Ectodermal cell (in vitro differentiated cells): ENCODE measurements at regions not wholly inside any gene's neighbourhood (a gene's known extent, or its start where the extent isn't known, plus 50 kb on each side); places are given as distances from the start of the nearest gene placed in this dataset.

Experiments
- H3K27ac ChIP-seq: 2 replicates; pipeline ENCODE4 v1.7.0; 2013; ENCODE audit warnings: mild to moderate bottlenecking, low read depth, low read length; ENCODE audit not compliant: insufficient read depth, poor library complexity, severe bottlenecking
- H3K27me3 ChIP-seq: 2 replicates; pipeline ENCODE4 v1.7.0; 2013; ENCODE audit warnings: mild to moderate bottlenecking, low read length; ENCODE audit not compliant: insufficient read depth, control insufficient read depth, poor library complexity, severe bottlenecking
- H3K36me3 ChIP-seq: one replicate; pipeline ENCODE4 v1.7.0; 2013; ENCODE audit warnings: low read length; ENCODE audit not compliant: control insufficient read depth, insufficient read depth
- H3K4me1 ChIP-seq: one replicate; pipeline ENCODE4 v1.7.0; 2013; ENCODE audit warnings: low read length; ENCODE audit not compliant: control insufficient read depth, insufficient read depth
- H3K4me3 ChIP-seq: 2 replicates; pipeline ENCODE4 v1.7.0; 2013; ENCODE audit warnings: low read depth, low read length, control low read depth; ENCODE audit not compliant: insufficient read depth
- H3K9me3 ChIP-seq: 2 replicates; pipeline ENCODE4 v1.7.0; 2013; ENCODE audit warnings: mild to moderate bottlenecking, low read length, moderate library complexity; ENCODE audit not compliant: control insufficient read depth
- WGBS, 2 experiments: methylation state at CpG; one replicate each; pipeline ENCODE4 v1.1.7; 2013; ENCODE audit warnings: missing lambda C conversion rate in 2 of 2; 5-methylcytosine and 5-hydroxymethylcytosine counted together

DNA sequence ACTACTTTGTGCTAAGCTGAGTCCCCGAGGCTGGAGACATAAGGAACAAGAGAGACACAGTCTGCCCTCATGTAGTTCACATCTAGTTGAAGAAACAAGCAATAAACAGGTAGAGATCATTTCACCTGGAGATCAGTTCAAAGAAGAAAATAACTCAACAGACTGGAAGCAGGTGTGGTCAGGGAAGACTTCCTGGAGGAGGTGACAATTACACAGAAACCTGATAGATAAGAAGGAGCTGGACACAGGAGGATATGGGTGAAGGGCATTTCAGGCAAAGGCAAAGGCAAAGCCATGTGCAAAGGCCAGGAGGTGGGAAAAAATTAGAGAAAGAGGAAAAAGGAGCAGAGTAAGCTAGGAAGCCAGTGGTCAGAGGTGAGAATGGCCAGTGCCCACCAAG lies 115.6 kb downstream of the MN1 start:
- Histone ChIP-seq H3K4me1 (peaks cover 14% of the 10 kb centered on the region), H3K36me3 (no peaks in the 10 kb centered on the region), H3K4me3 (no peak overlapping the region), H3K27ac (no peak overlapping the region), H3K9me3 (no peaks in the 10 kb centered on the region), H3K27me3 (no peaks in the 10 kb centered on the region)
- 89 to 95% methylated on average over 1 of the region's 1 CpG for WGBS, 2 experiments

DNA sequence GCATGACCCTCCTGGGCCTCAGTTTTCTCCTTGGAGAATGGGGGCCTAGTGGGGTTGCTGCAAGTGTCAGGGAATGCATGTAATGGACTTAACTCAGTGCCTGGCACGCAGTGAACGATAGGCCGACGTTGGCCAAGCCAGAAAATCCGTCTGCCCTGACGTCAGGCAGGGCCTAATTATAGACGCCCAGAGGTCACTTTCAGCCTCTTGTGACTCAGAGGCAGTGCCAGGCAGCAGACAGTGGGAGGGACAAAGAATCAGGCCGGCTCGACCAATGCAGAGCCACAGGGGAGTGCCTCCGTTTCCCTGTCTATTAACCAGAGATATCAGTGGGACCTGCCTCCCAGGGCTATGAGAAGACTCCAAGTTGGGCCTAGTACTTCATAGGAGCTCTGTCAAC lies 115.0 kb downstream of the MN1 start:
- Histone ChIP-seq H3K27me3 (no peaks in the 10 kb centered on the region), H3K4me3 (no peak overlapping the region), H3K9me3 (no peaks in the 10 kb centered on the region), H3K27ac (no peak overlapping the region), H3K36me3 (no peaks in the 10 kb centered on the region), H3K4me1 (peaks cover 10% of the 10 kb centered on the region)
- 80% methylated on average over 10 of the region's 10 CpGs for WGBS, 2 experiments

DNA sequence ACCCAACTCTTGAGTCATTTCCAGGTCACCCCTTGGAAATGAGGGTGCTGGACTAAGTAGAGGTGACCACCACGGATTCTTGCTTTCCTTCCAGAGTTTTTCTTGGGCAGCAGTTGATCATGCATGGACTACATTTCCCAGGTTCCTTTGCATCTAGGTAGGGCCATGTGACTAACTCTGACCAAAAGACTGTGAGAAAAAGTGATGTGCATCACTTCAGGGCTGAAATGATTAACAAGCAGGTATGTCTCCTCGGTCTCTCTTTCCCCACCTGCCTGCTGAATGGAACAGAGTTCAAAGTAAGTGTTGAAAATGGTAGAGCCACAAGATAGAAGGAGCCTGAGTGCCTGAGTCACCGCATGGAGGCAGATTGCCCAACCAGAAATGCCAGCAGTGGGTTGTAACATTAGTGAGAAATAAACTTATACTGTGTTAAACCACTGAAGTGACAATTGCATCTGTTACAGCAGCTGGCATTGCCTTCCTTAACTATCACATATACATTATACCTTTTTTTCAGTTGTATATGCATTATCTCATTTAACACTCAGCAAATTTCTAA lies 113.5 kb downstream of the MN1 start:
- Histone ChIP-seq H3K27me3 (no peaks in the 10 kb centered on the region), H3K9me3 (no peaks in the 10 kb centered on the region), H3K4me3 (no peak overlapping the region), H3K27ac (no peak overlapping the region), H3K36me3 (no peaks in the 10 kb centered on the region), H3K4me1 (peaks cover 3% of the 10 kb centered on the region)
- 92 to 94% methylated on average over 3 of the region's 3 CpGs for WGBS, 2 experiments

DNA sequence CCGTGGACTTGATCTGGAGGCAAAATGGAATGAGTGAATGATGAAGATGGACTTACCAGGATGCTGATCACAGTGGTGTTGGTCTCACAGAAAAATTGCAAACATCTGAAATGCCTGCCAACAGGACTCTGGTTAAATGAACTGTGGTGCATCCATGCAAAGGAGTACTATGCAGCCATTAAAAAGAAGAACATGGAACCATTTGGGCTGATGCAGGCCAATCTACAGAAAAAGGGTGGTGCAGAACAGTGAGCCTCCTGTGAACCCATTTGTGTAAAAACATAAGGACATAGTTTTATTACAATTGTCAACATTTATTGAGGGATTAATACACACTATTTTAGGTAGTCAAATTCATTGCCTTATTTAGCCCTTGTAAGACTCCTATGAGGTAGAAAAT lies 111.9 kb downstream of the MN1 start:
- no peak overlapping the region for H3K27ac ChIP-seq
- no peaks in the 10 kb centered on the region for H3K9me3 ChIP-seq
- no peaks in the 10 kb centered on the region for H3K4me1 ChIP-seq
- WGBS, 2 experiments, result 98 to 100% methylated on average over 1 of the region's 1 CpG
- no peaks in the 10 kb centered on the region for H3K27me3 ChIP-seq
- H3K4me3 ChIP-seq, result no peak overlapping the region
- H3K36me3 ChIP-seq, result no peaks in the 10 kb centered on the region

DNA sequence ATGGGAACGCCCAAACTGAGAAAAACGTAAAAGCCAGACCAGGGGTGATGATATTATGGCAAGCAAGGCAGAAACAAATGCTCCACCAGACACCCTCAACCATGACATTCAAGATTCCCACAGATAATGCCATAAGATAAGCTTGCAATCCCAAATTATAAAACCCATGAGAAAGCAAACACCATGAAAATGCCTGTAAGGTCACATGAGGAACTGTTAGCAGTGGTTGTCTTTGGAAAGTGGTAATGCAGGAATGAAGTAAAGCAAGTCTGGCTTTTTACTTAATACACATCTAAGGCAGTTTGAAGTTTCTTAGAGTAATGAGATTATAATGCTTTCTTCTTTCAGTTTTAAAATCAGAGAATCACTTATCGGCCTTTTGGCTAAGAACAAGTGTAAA lies 111.0 kb downstream of the MN1 start:
- Histone ChIP-seq H3K27ac (no peak overlapping the region), H3K9me3 (no peaks in the 10 kb centered on the region), H3K36me3 (no peaks in the 10 kb centered on the region), H3K27me3 (no peaks in the 10 kb centered on the region), H3K4me1 (no peaks in the 10 kb centered on the region), H3K4me3 (no peak overlapping the region)
- 90 to 95% methylated on average over 2 to 3 of the region's 3 CpGs for WGBS, 2 experiments

DNA sequence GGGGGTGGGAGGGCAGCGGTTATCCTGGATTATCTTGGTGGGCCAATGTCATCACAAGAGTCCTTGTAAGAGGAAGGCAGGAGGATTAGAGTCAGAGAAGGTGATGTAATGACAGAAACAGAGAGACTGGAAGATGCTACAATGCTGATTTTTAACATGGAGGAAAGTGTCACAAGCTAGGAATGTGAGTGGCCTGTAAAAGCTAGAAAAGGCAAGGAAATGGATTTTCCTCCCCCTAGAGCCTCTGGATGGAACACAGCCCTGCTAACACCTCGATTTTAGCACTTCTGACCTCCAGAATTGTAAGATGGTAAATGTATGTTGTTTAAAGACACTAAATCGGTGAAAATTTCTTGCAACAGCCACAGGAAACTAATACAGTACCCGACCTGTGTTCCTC lies 109.3 kb downstream of the MN1 start:
- Histone ChIP-seq H3K4me1 (no peaks in the 10 kb centered on the region), H3K9me3 (no peaks in the 10 kb centered on the region), H3K36me3 (no peaks in the 10 kb centered on the region), H3K27me3 (no peaks in the 10 kb centered on the region), H3K27ac (no peak overlapping the region), H3K4me3 (no peak overlapping the region)
- WGBS, 2 experiments, result 90 to 91% methylated on average over 4 of the region's 4 CpGs

DNA sequence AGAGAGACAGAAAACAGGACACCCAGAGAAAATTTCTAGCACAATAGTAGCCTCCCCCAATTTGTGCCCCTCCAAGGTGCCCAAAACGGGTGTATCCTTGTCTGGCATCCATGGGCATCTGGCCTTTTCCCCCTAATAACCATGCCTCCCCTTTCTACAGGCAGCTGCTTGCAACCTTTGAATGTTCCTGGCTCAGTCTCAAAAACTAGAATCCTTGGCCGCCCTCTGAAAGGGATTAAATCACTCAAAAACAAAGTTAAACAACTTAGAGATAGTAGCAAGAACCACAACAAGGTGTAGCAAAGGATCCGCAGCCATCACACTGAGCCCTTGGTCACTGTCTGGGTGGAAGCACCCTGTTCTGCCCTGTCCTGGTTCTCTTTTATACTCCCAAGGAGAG lies 105.6 kb downstream of the MN1 start:
- no peaks in the 10 kb centered on the region for H3K9me3 ChIP-seq
- H3K27ac ChIP-seq, result no peak overlapping the region
- 92 to 94% methylated on average over 3 of the region's 3 CpGs for WGBS, 2 experiments
- H3K4me3 ChIP-seq, result no peak overlapping the region
- no peaks in the 10 kb centered on the region for H3K36me3 ChIP-seq
- no peaks in the 10 kb centered on the region for H3K27me3 ChIP-seq
- H3K4me1 ChIP-seq, result no peaks in the 10 kb centered on the region

DNA sequence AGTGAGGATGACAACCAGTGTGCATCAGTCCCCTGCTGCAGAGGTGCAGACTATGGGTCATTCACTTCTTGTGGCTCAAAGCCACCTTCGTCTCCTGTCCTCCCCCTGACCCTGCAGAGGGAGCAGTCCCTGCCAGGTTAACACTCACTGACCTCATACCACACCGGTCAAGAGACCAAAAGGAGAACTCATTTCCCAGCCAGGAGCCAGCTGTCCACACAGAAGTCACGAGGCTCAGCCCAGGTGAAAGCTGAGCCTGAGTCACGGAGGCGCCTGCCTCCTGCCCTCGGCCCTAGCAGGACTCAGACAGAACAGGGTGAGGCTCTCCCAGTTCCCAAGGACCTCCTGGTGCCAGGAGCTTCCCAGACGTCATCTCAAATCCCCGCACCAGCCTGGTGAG lies 103.7 kb downstream of the MN1 start:
- no peak overlapping the region for H3K4me3 ChIP-seq
- no peaks in the 10 kb centered on the region for H3K27me3 ChIP-seq
- no peaks in the 10 kb centered on the region for H3K36me3 ChIP-seq
- H3K9me3 ChIP-seq, result no peaks in the 10 kb centered on the region
- 82 to 83% methylated on average over 8 of the region's 8 CpGs for WGBS, 2 experiments
- H3K4me1 ChIP-seq, result no peaks in the 10 kb centered on the region
- H3K27ac ChIP-seq, result no peak overlapping the region
